ENCODE measurements at regions not wholly inside any gene's neighbourhood (a gene's known extent, or its start where the extent isn't known, plus 50 kb on each side); places are given as distances from the start of the nearest gene placed in this dataset.

GRCh38 chr6:68339488-68340131, 295.5 kb upstream of the ADGRB3 start:
- Histone ChIP-seq H3K79me2 (ENCODE audit: control insufficient read depth in 1 of 2, insufficient read depth in 2 of 2, low read length in 2 of 2) (no peaks in the 10 kb centered on the region), H2BK5ac (ENCODE audit: low read depth, low read length) (no peak overlapping the region), H4K20me1 (replicated peaks in 1 of 2; ENCODE audit: control insufficient read depth in 1 of 2, insufficient read depth in 2 of 2, low read length in 2 of 2) (no peaks in the 10 kb centered on the region), H2BK120ac (replicated peaks; ENCODE audit: low read depth, low read length) (no peak overlapping the region), H3K36me3 (ENCODE audit: control insufficient read depth in 2 of 4, insufficient read depth in 4 of 4, low read length in 3 of 4) (no peaks in the 10 kb centered on the region), H3K4me2 (ENCODE audit: insufficient read depth in 1 of 2, low read depth in 2 of 2, low read length in 2 of 2) (no peak overlapping the region), H3K56ac (replicated peaks; ENCODE audit: insufficient read length, low read depth, low read length) (no peak overlapping the region), H3K9me3 (ENCODE audit: insufficient read depth in 2 of 2, low read depth in 1 of 2, low read length in 1 of 2) (no peaks in the 10 kb centered on the region), H3K4ac (replicated peaks; ENCODE audit: insufficient read length, low read depth, low read length) (no peak overlapping the region), H3K79me1 (ENCODE audit: low read depth, low read length) (no peaks in the 10 kb centered on the region), H4K8ac (ENCODE audit: extremely low read depth, insufficient read depth, low read length) (no peak overlapping the region), H3K9ac (replicated peaks in 1 of 4; ENCODE audit: extremely low read depth in 1 of 4, low read depth in 3 of 4, low read length in 3 of 4) (no peak overlapping the region), H2AFZ (ENCODE audit: low read length) (no peak overlapping the region), H3K27ac (ENCODE audit: low read depth, low read length) (no peak overlapping the region), H4K5ac (ENCODE audit: insufficient read length, low read depth, low read length) (no peak overlapping the region), H3K27me3 (replicated peaks in 1 of 4; ENCODE audit: control insufficient read depth in 3 of 4, extremely low read depth in 1 of 4, insufficient read depth in 3 of 4, low read length in 3 of 4) (no peaks in the 10 kb centered on the region), H3K18ac (ENCODE audit: extremely low read depth, low read length) (no peak overlapping the region), H2BK20ac (ENCODE audit: low read length) (no peak overlapping the region), H3K23ac (ENCODE audit: insufficient read length) (no peak overlapping the region), H2BK12ac (ENCODE audit: low read depth, low read length) (no peak overlapping the region), H4K91ac (replicated peaks; ENCODE audit: insufficient read length, low read length) (no peak overlapping the region), H3K4me3 (ENCODE audit: extremely low read depth in 1 of 4, insufficient read depth in 2 of 4, low read depth in 3 of 4, low read length in 4 of 4) (no peak overlapping the region), H3K4me1 (replicated peaks in 1 of 4; ENCODE audit: control insufficient read depth in 3 of 4, insufficient read depth in 4 of 4, low read length in 3 of 4) (no peaks in the 10 kb centered on the region), H3K23me2 (ENCODE audit: low read depth, low read length) (no peaks in the 10 kb centered on the region), H2AK5ac (ENCODE audit: low read depth, low read length) (no peak overlapping the region), H2BK15ac (ENCODE audit: low read length) (no peak overlapping the region), H3K14ac (ENCODE audit: insufficient read length) (no peak overlapping the region)
- TF ChIP-seq RBBP5 (IDR thresholded peaks at IDR 0.05; ENCODE audit: borderline replicate concordance, low read depth, low read length), result no peak
- TF ChIP-seq SIX5 (IDR thresholded peaks at IDR 0.05; ENCODE audit: low read depth, low read length), result no peak
- no peak for TF ChIP-seq TAF7 (optimal IDR thresholded peaks at IDR 0.05; ENCODE audit: borderline replicate concordance, low read depth, low read length)
- no peak for TF ChIP-seq USF2 (IDR thresholded peaks at IDR 0.05; ENCODE audit: low read length)
- no peak for TF ChIP-seq KDM5A (IDR thresholded peaks at IDR 0.05; ENCODE audit: low read length)
- TF ChIP-seq ATF2 (IDR thresholded peaks at IDR 0.05; ENCODE audit: low read length), result no peak
- TF ChIP-seq TBP (IDR thresholded peaks at IDR 0.05; ENCODE audit: low read depth, low read length), result no peak
- ChIA-PET CTCF (ENCODE audit: partially characterized antibody) (interaction anchor here (1.1 kb wide), 1 partner anchor 129 kb away, joined by 3 read pairs; no protein-coding TSS in a partner anchor), POLR2A (ENCODE audit: partially characterized antibody) (no interaction called here)
- FAIRE-seq (no peak), DNase-seq (ENCODE audit: low read depth in 1 of 2, low spot score in 2 of 2) (no peak)

Data from H1 (cell line).